Endometrium (tissue), 2 donors: ENCODE measurements at regions not wholly inside any gene's neighbourhood (a gene's known extent, or its start where the extent isn't known, plus 50 kb on each side); places are given as distances from the start of the nearest gene placed in this dataset.

Experiments used
- FAIRE-seq: peaks from 2 replicates; lab custom pipeline; 2012; peaks lifted over from hg19 to GRCh38; lab: Jason Lieb, UNC
- donor health status: control.
- donor health status: control.

DNA sequence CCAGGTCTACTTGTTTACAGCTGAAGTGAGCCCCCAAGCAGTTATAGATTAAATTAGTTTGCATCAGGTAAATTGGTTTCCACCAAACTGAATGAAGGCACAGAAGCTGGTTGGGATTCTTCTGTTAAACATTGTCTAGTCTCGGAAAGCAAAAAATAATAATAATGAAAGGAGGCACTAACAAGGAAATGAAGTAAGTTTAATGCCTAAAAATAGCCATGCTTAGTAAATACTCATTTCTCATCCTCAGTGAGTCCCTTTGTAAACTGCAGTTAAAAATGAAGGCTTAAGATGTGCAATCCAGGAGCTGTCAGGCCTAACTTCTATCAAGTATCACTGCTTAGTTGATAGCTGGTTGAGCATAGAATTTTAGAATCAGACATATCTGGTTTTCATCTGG lies 113.5 kb downstream of the BTG1 start:
- no peak for FAIRE-seq

DNA sequence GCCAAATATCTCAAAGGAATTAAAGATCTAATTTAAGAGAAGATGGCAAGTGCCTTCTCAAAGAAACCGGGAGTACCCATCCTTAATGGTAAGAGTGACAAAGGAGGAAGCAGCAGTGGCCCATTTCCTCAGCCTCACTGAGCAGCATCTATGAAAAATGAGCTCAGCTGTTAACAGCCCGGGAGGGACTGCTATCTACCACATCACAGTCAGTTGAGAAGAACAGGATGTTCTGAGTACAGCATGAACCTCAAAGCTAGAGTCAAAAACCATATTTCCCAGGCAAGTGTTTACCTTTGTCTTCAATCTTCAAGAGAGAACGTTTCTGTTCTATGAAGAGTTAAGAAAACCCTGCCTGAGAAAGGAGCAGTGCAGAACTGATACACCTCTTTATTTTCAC lies 115.0 kb downstream of the BTG1 start:
- FAIRE-seq: no peak

GRCh38 chr12:92029902-92030586 lies 115.6 kb downstream of the BTG1 start:
- no peak for FAIRE-seq

DNA sequence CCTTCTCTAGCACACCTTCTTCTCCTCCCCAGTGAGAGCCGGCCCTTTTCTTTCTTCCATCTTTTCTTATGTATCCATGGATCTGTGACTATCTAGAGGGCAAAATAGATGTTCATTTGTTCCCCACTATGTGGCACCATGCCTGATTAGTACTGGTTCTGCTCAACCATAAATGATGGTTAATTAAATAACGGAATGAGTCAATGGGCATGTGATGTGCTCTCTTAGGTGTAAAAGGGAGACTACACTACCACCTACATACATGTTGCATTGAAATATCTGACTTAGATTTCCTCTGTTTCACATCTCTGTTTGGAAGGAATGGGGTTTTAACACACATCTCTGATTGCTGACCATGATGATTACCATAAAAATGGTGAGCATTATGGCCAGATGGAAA lies 116.5 kb downstream of the BTG1 start:
- no peak for FAIRE-seq

DNA sequence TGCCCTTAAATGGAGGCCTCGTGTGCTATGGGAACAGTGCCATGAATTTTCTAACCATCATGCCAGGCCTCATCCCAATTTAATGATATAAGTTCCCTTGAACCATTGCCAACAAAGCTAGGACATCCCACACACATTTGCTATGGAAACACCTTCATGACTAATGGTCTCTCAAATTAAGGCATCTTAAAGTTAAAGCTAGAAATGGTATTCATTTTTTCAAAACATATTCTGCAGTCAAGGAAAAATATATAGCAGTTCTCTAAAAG lies 117.3 kb downstream of the BTG1 start:
- no peak for FAIRE-seq

DNA sequence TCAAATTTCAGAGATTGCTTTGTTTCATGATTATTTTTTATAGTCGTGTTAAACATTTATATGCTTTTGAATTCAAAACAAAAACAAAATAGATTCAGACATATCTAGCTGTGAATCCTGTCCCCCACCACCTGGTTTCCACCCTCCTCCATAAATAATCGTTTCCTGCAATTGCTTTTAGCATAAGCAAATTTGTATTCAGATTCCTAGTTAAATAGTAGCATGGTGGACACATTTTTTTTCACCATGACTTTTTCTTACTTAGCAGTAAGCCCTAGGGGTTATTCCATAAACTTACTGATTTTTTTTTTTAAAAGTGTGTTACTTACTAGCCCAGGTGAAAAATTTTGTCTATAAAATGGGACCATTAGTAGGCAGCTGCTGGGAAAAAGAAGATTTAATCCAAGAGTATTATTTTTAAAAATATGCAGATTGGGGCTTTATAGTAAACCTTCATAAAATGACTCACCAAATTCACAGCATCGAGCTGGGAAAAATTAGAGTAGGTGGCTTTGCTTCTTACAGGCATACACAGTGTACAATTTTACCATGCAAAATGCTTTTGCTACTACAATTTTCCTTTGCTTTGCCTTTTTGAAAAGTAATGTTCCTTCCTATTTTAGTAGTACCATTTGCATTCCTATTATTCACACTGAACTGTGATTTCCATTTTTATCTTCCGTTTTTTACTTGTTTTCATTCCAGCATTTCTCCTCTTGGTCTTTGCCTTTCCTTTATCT lies 117.8 kb downstream of the BTG1 start:
- no peak for FAIRE-seq

- FAIRE-seq: no peak
These were observed 118.4 kb downstream of the BTG1 start for GRCh38 chr12:92027243-92027642.

GRCh38 chr12:92025462-92026207 lies 120.0 kb downstream of the BTG1 start:
- FAIRE-seq: no peak

DNA sequence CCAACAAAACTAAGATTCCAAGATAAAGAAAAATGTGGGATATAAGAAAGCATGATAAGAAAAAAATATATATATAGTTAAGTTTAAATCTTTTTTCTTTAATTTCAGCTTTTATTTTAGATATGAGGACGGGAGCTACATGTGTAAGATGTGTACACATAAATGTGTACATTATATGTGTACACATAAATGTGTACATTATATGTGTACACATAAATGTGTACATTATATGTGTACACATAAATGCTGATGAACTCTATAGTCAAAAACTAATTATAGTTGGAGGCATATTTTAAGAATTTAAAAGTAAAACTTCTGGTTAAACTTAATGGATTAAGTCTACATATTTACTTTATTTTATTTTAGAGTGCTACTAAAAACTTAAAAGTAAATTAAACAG lies 123.6 kb downstream of the BTG1 start:
- FAIRE-seq: peak; percentile 53

DNA sequence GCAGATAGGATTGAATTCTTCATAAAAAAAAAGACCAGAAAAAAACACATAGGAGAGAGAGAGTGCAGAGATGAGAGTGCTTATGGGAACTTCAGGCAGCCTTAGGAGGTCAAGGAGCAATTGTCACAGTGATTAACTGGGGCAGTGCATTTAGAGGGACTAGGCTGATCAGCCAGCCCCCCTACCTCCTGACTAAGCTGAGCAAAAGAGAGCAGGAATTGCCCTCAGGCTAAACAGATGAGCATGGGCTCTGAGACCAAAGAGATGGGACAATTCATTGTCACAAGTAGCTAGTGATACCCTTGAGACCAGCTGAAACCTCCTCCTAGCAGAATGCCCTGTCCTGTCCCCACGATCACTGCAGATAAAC lies 124.0 kb downstream of the BTG1 start:
- FAIRE-seq: no peak

- no peak for FAIRE-seq
These were observed 124.5 kb downstream of the BTG1 start for GRCh38 chr12:92020983-92021665.

- FAIRE-seq: no peak
These were observed 126.0 kb downstream of the BTG1 start for GRCh38 chr12:92019491-92020277.

GRCh38 chr12:92012691-92013090 lies 133.0 kb downstream of the BTG1 start:
- FAIRE-seq: no peak

- FAIRE-seq: no peak
These were observed 134.6 kb downstream of the BTG1 start for GRCh38 chr12:92010853-92011701.

GRCh38 chr12:92010368-92010767 lies 135.3 kb downstream of the BTG1 start:
- no peak for FAIRE-seq

DNA sequence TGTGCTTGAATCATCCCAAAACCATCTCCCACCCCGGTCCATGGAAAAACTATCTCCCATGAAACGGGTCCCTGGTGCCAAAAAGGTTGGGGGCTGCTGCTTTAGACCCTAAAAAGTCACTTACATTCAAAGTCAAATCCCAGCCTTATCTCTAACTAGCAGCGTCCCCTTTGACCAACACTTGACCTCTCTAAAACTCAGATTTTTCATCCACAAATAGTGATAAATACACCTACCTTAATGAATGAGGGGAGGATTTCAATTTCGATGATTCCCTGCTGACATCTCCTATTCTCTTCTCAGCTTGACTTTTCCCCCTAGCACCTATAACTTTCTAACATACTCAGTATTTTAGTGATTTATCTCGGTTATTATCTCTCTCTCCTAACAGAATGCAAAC lies 137.3 kb downstream of the BTG1 start:
- FAIRE-seq: no peak

- no peak for FAIRE-seq
These were observed 137.9 kb downstream of the BTG1 start for GRCh38 chr12:92007787-92008186.

- FAIRE-seq: no peak
These were observed 141.9 kb downstream of the BTG1 start for GRCh38 chr12:92003701-92004100.

- FAIRE-seq: no peak
These were observed 142.8 kb downstream of the BTG1 start for GRCh38 chr12:92002673-92003382.

DNA sequence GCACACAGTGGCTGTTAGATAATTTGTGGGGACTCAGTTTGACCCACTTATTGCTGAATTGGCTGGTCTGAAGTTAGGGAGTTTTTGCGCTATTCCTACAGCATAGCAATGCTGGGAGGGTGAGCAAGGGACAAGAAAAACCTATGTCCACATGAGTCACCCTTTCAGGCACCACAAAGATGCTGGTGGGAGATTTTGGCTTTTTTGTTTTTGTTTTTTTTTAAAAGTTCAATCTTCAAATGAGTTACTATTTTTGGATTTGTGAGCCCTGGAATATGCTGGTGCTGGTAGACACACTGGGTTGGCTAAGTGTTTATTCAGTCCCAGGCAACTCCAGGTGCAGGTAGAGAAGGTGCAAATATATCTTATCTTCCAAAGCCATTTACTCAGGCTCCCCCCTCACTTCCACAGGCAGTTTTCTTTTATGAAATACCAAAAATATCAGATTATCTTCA lies 143.4 kb downstream of the BTG1 start:
- FAIRE-seq: no peak
